Thyroid gland (tissue), 4 donors: ENCODE measurements at regions not wholly inside any gene's neighbourhood (a gene's known extent, or its start where the extent isn't known, plus 50 kb on each side); places are given as distances from the start of the nearest gene placed in this dataset.

Source experiments
- DNase-seq, 2 donors: peaks; one replicate each; pipeline ENCODE4 v3.0.0-alpha.2; 2019
- H3K27ac ChIP-seq, 3 donors: fragments of 200-600 bp; sonication (generic); 1 replicate in 2 of 3; 2 replicates in 1 of 3; pipeline ENCODE4 v1.5.1; 2016 to 2019; ENCODE audit warnings: mild to moderate bottlenecking in 1 of 3, moderate library complexity in 1 of 3
- H3K27me3 ChIP-seq: fragments of 200-600 bp; sonication (generic); one replicate; pipeline ENCODE4 v1.5.1; 2019
- H3K36me3 ChIP-seq, 2 donors: fragments of 200-600 bp; sonication (generic); one replicate each; pipeline ENCODE4 v1.5.1; 2016 to 2019
- H3K4me1 ChIP-seq, 2 donors: fragments of 200-600 bp; sonication (generic); one replicate each; pipeline ENCODE4 v1.5.1; 2017 to 2019
- H3K4me3 ChIP-seq, 3 donors: fragments of 200-600 bp; sonication (generic); replicated peaks in 1 of 3; 1 replicate in 2 of 3; 2 replicates in 1 of 3; pipeline ENCODE4 v1.5.1; 2016; ENCODE audit warnings: mild to moderate bottlenecking in 1 of 3
- H3K9me3 ChIP-seq: fragments of 200-600 bp; sonication (generic); one replicate; pipeline ENCODE4 v1.5.1; 2017
- POLR2A ChIP-seq, 2 donors: fragments of 450-650 bp; IDR thresholded peaks; one replicate each; pipeline ENCODE4 v1.6.1; 2017; ENCODE audit warnings: antibody characterized with exemption in 2 of 2, mild to moderate bottlenecking in 2 of 2, moderate library complexity in 1 of 2
- WGBS, 2 donors: methylation state at CpG; one replicate each; pipeline ENCODE4 v1.1.5; 2017; 5-methylcytosine and 5-hydroxymethylcytosine counted together
- intact Hi-C: fragments of 100-400 bp; cut with DNase I; formaldehyde crosslinking; loops from one replicate; pipeline ENCODE4 v1.15.1; 2023
- TF ChIP-seq, protein P1 (sequence below), 6 experiments: fragments of 200-600 bp in 3 of 6; fragments of 450-650 bp in 3 of 6; sonication (generic) in 3 of 6; IDR thresholded peaks; one replicate each; pipeline ENCODE4 v1.5.1; 2016 to 2019; ENCODE audit warnings: antibody characterized with exemption in 6 of 6, mild to moderate bottlenecking in 2 of 6, inconsistent platforms in 1 of 6, moderate library complexity in 1 of 6

DNA sequence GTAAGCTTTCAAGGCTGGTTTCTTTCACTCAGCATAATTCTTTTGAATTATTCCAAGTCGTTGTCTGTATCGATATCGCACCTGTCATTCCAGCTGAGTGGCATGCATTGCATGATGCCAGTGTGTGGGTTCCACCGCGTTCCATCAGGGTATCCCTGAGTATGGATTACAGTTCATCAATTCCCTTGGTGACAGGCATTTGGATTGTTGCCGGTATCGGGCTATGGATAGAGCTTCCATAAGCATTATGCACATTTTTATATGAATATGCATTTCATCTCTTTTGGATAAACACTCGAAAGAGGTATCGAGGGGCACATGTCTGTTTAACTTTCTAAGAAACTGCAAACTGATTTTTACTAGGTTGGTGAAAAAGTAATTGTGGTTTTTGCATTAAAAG, 698.8 kb downstream of the BRD1 start:
- Histone ChIP-seq H3K4me3 (no peak overlapping the region), H3K27ac (no peak overlapping the region), H3K36me3 (no peaks in the 10 kb centered on the region), H3K27me3 (no peaks in the 10 kb centered on the region), H3K9me3 (no peaks in the 10 kb centered on the region), H3K4me1 (no peaks in the 10 kb centered on the region)
- TF ChIP-seq, protein P1, sequence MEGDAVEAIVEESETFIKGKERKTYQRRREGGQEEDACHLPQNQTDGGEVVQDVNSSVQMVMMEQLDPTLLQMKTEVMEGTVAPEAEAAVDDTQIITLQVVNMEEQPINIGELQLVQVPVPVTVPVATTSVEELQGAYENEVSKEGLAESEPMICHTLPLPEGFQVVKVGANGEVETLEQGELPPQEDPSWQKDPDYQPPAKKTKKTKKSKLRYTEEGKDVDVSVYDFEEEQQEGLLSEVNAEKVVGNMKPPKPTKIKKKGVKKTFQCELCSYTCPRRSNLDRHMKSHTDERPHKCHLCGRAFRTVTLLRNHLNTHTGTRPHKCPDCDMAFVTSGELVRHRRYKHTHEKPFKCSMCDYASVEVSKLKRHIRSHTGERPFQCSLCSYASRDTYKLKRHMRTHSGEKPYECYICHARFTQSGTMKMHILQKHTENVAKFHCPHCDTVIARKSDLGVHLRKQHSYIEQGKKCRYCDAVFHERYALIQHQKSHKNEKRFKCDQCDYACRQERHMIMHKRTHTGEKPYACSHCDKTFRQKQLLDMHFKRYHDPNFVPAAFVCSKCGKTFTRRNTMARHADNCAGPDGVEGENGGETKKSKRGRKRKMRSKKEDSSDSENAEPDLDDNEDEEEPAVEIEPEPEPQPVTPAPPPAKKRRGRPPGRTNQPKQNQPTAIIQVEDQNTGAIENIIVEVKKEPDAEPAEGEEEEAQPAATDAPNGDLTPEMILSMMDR (IDR thresholded peaks at IDR 0.05): no peak
- TF ChIP-seq POLR2A (IDR thresholded peaks at IDR 0.05): no peak
- 94 to 96% methylated on average over 9 of the region's 9 CpGs for WGBS, 2 donors
- intact Hi-C loops: no loop called here
- DNase-seq: no peak

DNA sequence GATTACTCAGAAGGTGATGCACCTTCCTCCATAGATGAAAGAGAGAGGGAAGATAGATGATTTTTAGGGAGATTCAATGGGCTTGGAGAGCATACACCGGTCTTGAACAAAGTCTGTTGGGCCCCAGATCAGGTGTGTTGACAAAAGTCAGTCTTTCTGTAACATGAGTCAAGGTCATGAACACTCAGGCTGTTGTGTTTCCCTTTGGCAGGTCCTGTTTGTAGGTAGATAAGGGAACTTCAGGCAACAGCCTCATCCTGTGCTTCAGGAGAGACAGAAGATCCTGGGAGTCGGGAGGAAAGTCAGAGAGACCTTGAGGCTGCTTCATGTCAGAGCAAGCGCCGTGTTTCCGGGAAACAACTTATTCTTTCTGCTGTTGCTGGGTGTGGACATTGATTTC, 703.1 kb downstream of the BRD1 start:
- WGBS, 2 donors: 78 to 81% methylated on average over 5 of the region's 5 CpGs
- H3K4me3 ChIP-seq: no peak overlapping the region
- H3K27me3 ChIP-seq: no peaks in the 10 kb centered on the region
- DNase-seq: no peak
- intact Hi-C loops: no loop called here
- no peak overlapping the region for H3K27ac ChIP-seq
- TF ChIP-seq, protein P1 (IDR thresholded peaks at IDR 0.05): no peak
- TF ChIP-seq POLR2A (IDR thresholded peaks at IDR 0.05): no peak
- no peaks in the 10 kb centered on the region for H3K36me3 ChIP-seq
- H3K4me1 ChIP-seq: no peaks in the 10 kb centered on the region
- no peaks in the 10 kb centered on the region for H3K9me3 ChIP-seq

DNA sequence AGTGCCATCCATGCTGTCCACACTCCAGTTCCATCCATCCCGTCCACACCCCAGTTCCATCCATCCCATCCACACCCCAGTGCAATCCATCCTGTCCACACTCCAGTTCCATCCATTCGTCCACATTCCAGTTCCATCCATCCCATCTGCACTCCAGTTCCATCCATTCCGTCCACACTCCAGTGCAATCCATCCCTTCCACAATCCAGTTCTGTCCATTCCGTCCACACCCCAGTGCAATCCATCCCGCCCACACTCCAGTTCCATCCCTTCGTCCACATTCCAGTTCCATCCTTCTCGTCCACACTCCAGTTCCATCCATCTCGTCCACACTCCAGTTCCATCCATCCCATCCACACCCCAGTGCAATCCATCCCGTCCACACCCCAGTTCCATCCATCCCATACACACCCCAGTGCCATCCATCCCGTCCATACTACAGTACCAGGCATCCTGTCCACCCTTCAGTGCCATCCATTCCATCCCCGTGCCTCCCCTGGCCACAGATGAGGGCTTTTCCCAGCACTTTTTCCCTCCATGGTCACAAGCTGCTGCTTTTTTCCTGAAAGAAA, 704.0 kb downstream of the BRD1 start:
- H3K27me3 ChIP-seq: no peaks in the 10 kb centered on the region
- WGBS, 2 donors: 70 to 74% methylated on average over 11 of the region's 11 CpGs
- intact Hi-C loops: no loop called here
- H3K4me3 ChIP-seq: no peak overlapping the region
- no peak for DNase-seq
- H3K4me1 ChIP-seq: no peaks in the 10 kb centered on the region
- no peak for TF ChIP-seq POLR2A (IDR thresholded peaks at IDR 0.05)
- TF ChIP-seq, protein P1 (IDR thresholded peaks at IDR 0.05): no peak
- H3K36me3 ChIP-seq: no peaks in the 10 kb centered on the region
- no peak overlapping the region for H3K27ac ChIP-seq
- no peaks in the 10 kb centered on the region for H3K9me3 ChIP-seq

DNA sequence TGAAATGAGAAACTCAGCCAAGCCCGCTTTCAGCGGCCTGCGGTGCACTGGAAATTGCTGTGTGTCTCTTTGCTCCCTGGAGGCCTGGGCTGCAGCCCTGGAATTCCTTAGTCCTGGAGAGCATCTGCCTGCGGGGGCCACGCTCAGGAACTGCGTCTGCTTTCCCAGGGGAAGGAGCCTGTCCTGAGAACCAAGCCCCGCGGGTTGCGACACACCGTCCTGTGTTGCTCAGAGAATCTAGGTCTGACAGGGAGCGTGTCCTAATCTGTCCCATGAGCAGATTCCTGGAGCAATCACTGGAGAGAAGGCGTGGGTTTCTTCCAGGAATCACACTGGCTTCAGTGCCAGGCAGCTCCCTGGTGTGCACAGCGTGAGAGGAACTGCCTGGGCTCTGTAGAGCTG, 708.1 kb downstream of the BRD1 start:
- no peak for DNase-seq

DNA sequence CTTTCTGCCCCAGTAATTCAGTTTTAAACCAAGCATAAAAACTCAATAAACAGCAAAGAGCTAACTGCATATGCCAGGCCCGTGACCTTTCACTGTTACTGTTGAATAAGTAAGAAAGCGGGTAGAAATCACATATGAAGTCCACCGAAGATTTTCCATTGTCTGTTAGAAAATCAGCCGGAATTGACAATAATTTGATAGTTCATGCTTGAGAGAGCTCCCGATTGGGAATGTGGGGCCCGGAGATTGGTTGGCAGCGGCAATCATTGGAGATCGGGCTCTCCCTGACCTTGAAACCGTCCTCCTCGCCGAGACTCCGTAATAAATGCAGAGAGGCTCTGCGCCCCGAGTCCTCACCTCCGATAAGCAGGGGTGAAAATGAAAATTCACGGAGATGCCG, 709.6 kb downstream of the BRD1 start:
- intact Hi-C loops: no loop called here
- 95% methylated on average over 17 of the region's 17 CpGs for WGBS, 2 donors

More for the DNA sequence above, 708.1 kb downstream of the BRD1 start:
- H3K4me3 ChIP-seq: no peak overlapping the region
- H3K4me1 ChIP-seq: no peaks in the 10 kb centered on the region
- 57 to 71% methylated on average over 3 to 13 of the region's 13 CpGs for WGBS, 2 donors
- H3K36me3 ChIP-seq: no peaks in the 10 kb centered on the region
- no peaks in the 10 kb centered on the region for H3K27me3 ChIP-seq
- TF ChIP-seq, protein P1 (IDR thresholded peaks at IDR 0.05): no peak
- no peak for TF ChIP-seq POLR2A (IDR thresholded peaks at IDR 0.05)
- no peaks in the 10 kb centered on the region for H3K9me3 ChIP-seq
- intact Hi-C loops: no loop called here
- no peak overlapping the region for H3K27ac ChIP-seq

More for the DNA sequence above, 709.6 kb downstream of the BRD1 start:
- Histone ChIP-seq H3K4me1 (no peaks in the 10 kb centered on the region), H3K27me3 (no peaks in the 10 kb centered on the region), H3K36me3 (no peaks in the 10 kb centered on the region), H3K9me3 (no peaks in the 10 kb centered on the region), H3K27ac (no peak overlapping the region), H3K4me3 (no peak overlapping the region)
- TF ChIP-seq, protein P1 (IDR thresholded peaks at IDR 0.05): no peak
- TF ChIP-seq POLR2A (IDR thresholded peaks at IDR 0.05): no peak
- DNase-seq: no peak
